Prostate gland (tissue), 2 donors: ENCODE measurements at regions not wholly inside any gene's neighbourhood (a gene's known extent, or its start where the extent isn't known, plus 50 kb on each side); places are given as distances from the start of the nearest gene placed in this dataset.

Experiments
- POLR2AphosphoS5 ChIP-seq: sonication (generic); formaldehyde crosslinking; IDR thresholded peaks from one replicate; pipeline ENCODE4 v1.6.1; 2017; ENCODE audit warnings: antibody characterized with exemption
- TF ChIP-seq, protein P1 (sequence below), 4 experiments: fragments of 200-600 bp in 2 of 4; fragments of 450-650 bp in 2 of 4; sonication (generic) in 2 of 4; IDR thresholded peaks; 1 replicate in 3 of 4; 2 replicates in 1 of 4; pipeline ENCODE4 v1.5.1; 2016 to 2019; ENCODE audit warnings: antibody characterized with exemption in 4 of 4, mild to moderate bottlenecking in 2 of 4, moderate library complexity in 2 of 4

DNA sequence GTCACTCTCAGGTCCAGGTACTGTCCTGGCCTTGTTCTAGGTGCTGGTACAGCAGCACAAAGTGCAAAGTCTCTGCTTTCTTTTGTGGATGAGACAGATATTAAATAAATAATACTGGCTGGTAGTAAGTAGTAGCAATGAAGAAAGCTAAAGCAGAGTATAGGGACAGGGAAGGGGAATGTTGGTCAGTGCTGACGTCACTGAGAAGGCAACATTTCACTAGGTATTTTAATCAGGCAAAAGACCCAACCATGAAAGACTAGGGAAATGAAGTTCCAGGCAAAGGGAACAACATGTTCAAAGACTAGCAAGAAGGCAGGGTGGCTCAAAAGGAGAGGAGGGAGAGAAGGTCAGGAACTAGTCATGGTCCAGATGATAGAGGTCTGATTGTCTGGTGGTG, 388.2 kb downstream of the YTHDC2 start:
- no peak for TF ChIP-seq POLR2AphosphoS5
- TF ChIP-seq, protein P1, sequence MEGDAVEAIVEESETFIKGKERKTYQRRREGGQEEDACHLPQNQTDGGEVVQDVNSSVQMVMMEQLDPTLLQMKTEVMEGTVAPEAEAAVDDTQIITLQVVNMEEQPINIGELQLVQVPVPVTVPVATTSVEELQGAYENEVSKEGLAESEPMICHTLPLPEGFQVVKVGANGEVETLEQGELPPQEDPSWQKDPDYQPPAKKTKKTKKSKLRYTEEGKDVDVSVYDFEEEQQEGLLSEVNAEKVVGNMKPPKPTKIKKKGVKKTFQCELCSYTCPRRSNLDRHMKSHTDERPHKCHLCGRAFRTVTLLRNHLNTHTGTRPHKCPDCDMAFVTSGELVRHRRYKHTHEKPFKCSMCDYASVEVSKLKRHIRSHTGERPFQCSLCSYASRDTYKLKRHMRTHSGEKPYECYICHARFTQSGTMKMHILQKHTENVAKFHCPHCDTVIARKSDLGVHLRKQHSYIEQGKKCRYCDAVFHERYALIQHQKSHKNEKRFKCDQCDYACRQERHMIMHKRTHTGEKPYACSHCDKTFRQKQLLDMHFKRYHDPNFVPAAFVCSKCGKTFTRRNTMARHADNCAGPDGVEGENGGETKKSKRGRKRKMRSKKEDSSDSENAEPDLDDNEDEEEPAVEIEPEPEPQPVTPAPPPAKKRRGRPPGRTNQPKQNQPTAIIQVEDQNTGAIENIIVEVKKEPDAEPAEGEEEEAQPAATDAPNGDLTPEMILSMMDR (IDR thresholded peaks at IDR 0.05), result no peak
